Glutamatergic neuron (in vitro differentiated cells): ENCODE measurements at regions not wholly inside any gene's neighbourhood (a gene's known extent, or its start where the extent isn't known, plus 50 kb on each side); places are given as distances from the start of the nearest gene placed in this dataset.

Experiments used
- DNase-seq: peaks from one replicate; pipeline ENCODE4 v3.0.0; 2022
- H3K27ac Mint-ChIP-seq: one replicate; pipeline ENCODE4 v1.8.0; 2020; ENCODE audit warnings: mild to moderate bottlenecking, mixed read lengths, inconsistent platforms; ENCODE audit not compliant: unreplicated experiment
- H3K27me3 Mint-ChIP-seq: one replicate; pipeline ENCODE4 v1.8.0; 2020; ENCODE audit warnings: mild to moderate bottlenecking, moderate library complexity, mixed read lengths, inconsistent platforms; ENCODE audit not compliant: unreplicated experiment
- H3K36me3 Mint-ChIP-seq: one replicate; pipeline ENCODE4 v1.8.0; 2020; ENCODE audit warnings: mild to moderate bottlenecking, mixed read lengths, inconsistent platforms; ENCODE audit not compliant: unreplicated experiment
- H3K4me1 Mint-ChIP-seq: one replicate; pipeline ENCODE4 v1.8.0; 2020; ENCODE audit warnings: mild to moderate bottlenecking, low read depth, mixed read lengths, inconsistent platforms; ENCODE audit not compliant: unreplicated experiment
- H3K4me3 Mint-ChIP-seq: one replicate; pipeline ENCODE4 v1.8.0; 2020; ENCODE audit warnings: mild to moderate bottlenecking, mixed read lengths, inconsistent platforms; ENCODE audit not compliant: unreplicated experiment
- H3K9me3 Mint-ChIP-seq: one replicate; pipeline ENCODE4 v1.8.0; 2020; ENCODE audit warnings: mild to moderate bottlenecking, moderate library complexity, mixed read lengths, inconsistent platforms; ENCODE audit not compliant: unreplicated experiment
- CTCF ChIP-seq: fragments of 200-600 bp; sonication (generic); IDR thresholded peaks from one replicate; pipeline ENCODE4 v1.5.0; 2021; ENCODE audit not compliant: partially characterized antibody, unreplicated experiment

- TF ChIP-seq CTCF, result no peak
- Mint-ChIP-seq H3K4me3 (no peak overlapping the region), H3K27me3 (no peaks in the 10 kb centered on the region), H3K9me3 (no peaks in the 10 kb centered on the region), H3K36me3 (no peaks in the 10 kb centered on the region), H3K27ac (no peak overlapping the region), H3K4me1 (no peaks in the 10 kb centered on the region)
- DNase-seq, result no peak
These were observed 1641.1 kb downstream of the FAM181B start for GRCh38 chr11:81092522-81092921.

GRCh38 chr11:81089242-81089641, 1644.4 kb downstream of the FAM181B start:
- no peak for TF ChIP-seq CTCF
- no peak overlapping the region for H3K4me3 Mint-ChIP-seq
- no peaks in the 10 kb centered on the region for H3K9me3 Mint-ChIP-seq
- H3K27ac Mint-ChIP-seq, result no peak overlapping the region
- no peak for DNase-seq
- no peaks in the 10 kb centered on the region for H3K4me1 Mint-ChIP-seq
- H3K36me3 Mint-ChIP-seq, result no peaks in the 10 kb centered on the region
- no peaks in the 10 kb centered on the region for H3K27me3 Mint-ChIP-seq

- Mint-ChIP-seq H3K36me3 (no peaks in the 10 kb centered on the region), H3K27me3 (no peaks in the 10 kb centered on the region), H3K27ac (no peak overlapping the region), H3K4me3 (no peak overlapping the region), H3K9me3 (no peaks in the 10 kb centered on the region), H3K4me1 (peaks cover 3% of the 10 kb centered on the region)
- DNase-seq, result no peak
- TF ChIP-seq CTCF, result no peak
These were observed 1639.6 kb upstream of the TENM4 start for GRCh38 chr11:81080476-81080875.

GRCh38 chr11:81072273-81072672, 1631.4 kb upstream of the TENM4 start:
- DNase-seq, result no peak
- H3K9me3 Mint-ChIP-seq, result no peaks in the 10 kb centered on the region
- no peaks in the 10 kb centered on the region for H3K36me3 Mint-ChIP-seq
- H3K4me3 Mint-ChIP-seq, result no peak overlapping the region
- no peaks in the 10 kb centered on the region for H3K27me3 Mint-ChIP-seq
- H3K27ac Mint-ChIP-seq, result no peak overlapping the region
- peaks cover 2% of the 10 kb centered on the region for H3K4me1 Mint-ChIP-seq
- no peak for TF ChIP-seq CTCF

GRCh38 chr11:81071606-81072005, 1630.8 kb upstream of the TENM4 start:
- no peak overlapping the region for H3K27ac Mint-ChIP-seq
- H3K27me3 Mint-ChIP-seq, result no peaks in the 10 kb centered on the region
- no peak for DNase-seq

More at GRCh38 chr11:81071606-81072005, 1630.8 kb upstream of the TENM4 start:
- H3K4me3 Mint-ChIP-seq, result no peak overlapping the region
- H3K36me3 Mint-ChIP-seq, result no peaks in the 10 kb centered on the region
- no peak for TF ChIP-seq CTCF
- H3K4me1 Mint-ChIP-seq, result no peaks in the 10 kb centered on the region
- H3K9me3 Mint-ChIP-seq, result no peaks in the 10 kb centered on the region
